Testis (tissue), 2 donors: ENCODE measurements at regions not wholly inside any gene's neighbourhood (a gene's known extent, or its start where the extent isn't known, plus 50 kb on each side); places are given as distances from the start of the nearest gene placed in this dataset.

ENCODE experiments used
- DNase-seq: peaks from one replicate; pipeline ENCODE4 v3.0.0-alpha.2; 2019
- H3K27ac ChIP-seq, 2 donors: fragments of 200-600 bp; sonication (generic); one replicate each; pipeline ENCODE4 v1.5.1; 2019
- H3K27me3 ChIP-seq: fragments of 200-600 bp; sonication (generic); one replicate; pipeline ENCODE4 v1.5.1; 2019
- H3K36me3 ChIP-seq: fragments of 200-600 bp; sonication (generic); one replicate; pipeline ENCODE4 v1.5.1; 2017; ENCODE audit warnings: low read depth; ENCODE audit errors: missing control alignments
- H3K4me1 ChIP-seq: fragments of 200-600 bp; sonication (generic); one replicate; pipeline ENCODE4 v1.5.1; 2019
- H3K4me3 ChIP-seq, 2 donors: fragments of 200-600 bp; sonication (generic); one replicate each; pipeline ENCODE4 v1.5.1; 2017 to 2019
- H3K9me3 ChIP-seq: fragments of 200-600 bp; sonication (generic); one replicate; pipeline ENCODE4 v1.5.1; 2017
- CTCF ChIP-seq, 3 experiments: fragments of 450-650 bp in 2 of 3; fragments of 200-600 bp in 1 of 3; sonication (generic) in 1 of 3; IDR thresholded peaks; one replicate each; pipeline ENCODE4 v1.5.1; 2016 to 2019; ENCODE audit warnings: antibody characterized with exemption in 3 of 3, mild to moderate bottlenecking in 2 of 3, moderate library complexity in 1 of 3
- POLR2A ChIP-seq: fragments of 450-650 bp; IDR thresholded peaks from one replicate; pipeline ENCODE4 v1.6.1; 2017; ENCODE audit warnings: antibody characterized with exemption, mild to moderate bottlenecking, moderate library complexity
- WGBS, 2 donors: methylation state at CpG; one replicate each; pipeline ENCODE4 v1.1.5; 2018; 5-methylcytosine and 5-hydroxymethylcytosine counted together
- intact Hi-C: fragments of 100-400 bp; cut with DNase I; formaldehyde crosslinking; loops from one replicate; pipeline ENCODE4 v1.15.1; 2023; ENCODE audit warnings: low total_unique reads

GRCh38 chr14:56733396-56733795, 76.9 kb downstream of the OTX2 start:
- no peaks in the 10 kb centered on the region for H3K36me3 ChIP-seq
- no peak for DNase-seq
- H3K27ac ChIP-seq: no peak overlapping the region
- no peak for TF ChIP-seq POLR2A
- no peak for TF ChIP-seq CTCF (IDR thresholded peaks at IDR 0.05)
- H3K4me3 ChIP-seq: no peak overlapping the region
- intact Hi-C loops: no loop called here
- H3K9me3 ChIP-seq: no peaks in the 10 kb centered on the region
- no peaks in the 10 kb centered on the region for H3K27me3 ChIP-seq
- 46 to 50% methylated on average over 7 of the region's 7 CpGs for WGBS, 2 donors
- no peaks in the 10 kb centered on the region for H3K4me1 ChIP-seq

DNA sequence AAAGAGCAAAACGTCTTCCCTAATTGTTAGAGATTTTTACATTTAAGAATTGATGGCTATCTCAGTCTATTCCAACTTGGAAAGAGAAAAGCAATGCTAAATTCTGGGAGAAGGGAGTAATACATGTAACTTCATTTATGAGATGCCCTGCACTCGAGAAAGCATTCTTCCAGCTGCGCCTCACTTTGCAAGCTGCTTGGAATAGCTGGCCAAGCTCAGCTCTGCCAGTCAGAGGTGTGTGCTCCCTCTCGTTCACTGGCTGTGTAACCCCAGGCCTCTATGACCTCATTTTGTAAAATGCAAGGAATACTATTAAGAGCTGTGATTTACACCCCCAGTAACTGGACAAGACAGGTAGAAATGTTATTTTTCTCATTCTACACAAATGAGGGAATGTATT, 79.1 kb downstream of the OTX2 start:
- intact Hi-C loops: no loop called here
- H3K9me3 ChIP-seq: no peaks in the 10 kb centered on the region
- no peaks in the 10 kb centered on the region for H3K4me1 ChIP-seq
- H3K4me3 ChIP-seq: no peak overlapping the region
- H3K36me3 ChIP-seq: no peaks in the 10 kb centered on the region
- WGBS, 2 donors: 37 to 42% methylated on average over 4 of the region's 4 CpGs
- no peaks in the 10 kb centered on the region for H3K27me3 ChIP-seq
- DNase-seq: no peak
- no peak overlapping the region for H3K27ac ChIP-seq
- no peak for TF ChIP-seq CTCF (IDR thresholded peaks at IDR 0.05)
- TF ChIP-seq POLR2A: no peak

DNA sequence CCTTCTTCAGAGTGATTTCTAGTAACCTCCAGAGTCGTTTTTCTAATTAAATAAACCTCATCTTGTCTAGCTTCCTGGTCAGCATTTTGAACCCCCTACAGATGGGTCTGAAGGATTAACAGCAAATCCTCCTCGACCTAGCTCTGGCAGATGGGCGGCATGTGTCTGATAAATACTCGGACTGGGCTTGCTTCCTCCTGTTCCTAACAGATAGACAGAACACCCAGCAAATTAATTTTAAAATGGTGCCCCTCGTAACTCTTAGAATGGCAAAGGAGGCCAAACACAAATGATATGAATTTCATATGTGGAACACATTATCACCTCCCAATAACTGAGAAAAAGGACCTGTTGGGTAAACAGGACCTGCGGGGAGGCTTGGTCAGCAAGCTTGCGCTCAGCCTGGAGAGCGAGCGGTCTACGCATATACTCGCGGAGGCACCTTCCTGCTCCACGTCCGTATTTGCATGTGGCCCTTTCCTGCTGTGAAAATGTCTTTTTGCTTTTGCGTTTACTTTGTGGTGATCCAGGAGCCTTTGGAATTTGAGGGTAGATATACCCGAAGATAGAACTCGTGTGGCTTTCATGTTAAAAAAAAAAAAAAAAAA, 79.6 kb downstream of the OTX2 start:
- WGBS, 2 donors: 16 to 27% methylated on average over 17 of the region's 17 CpGs
- Histone ChIP-seq H3K9me3 (no peaks in the 10 kb centered on the region), H3K4me1 (no peaks in the 10 kb centered on the region), H3K36me3 (no peaks in the 10 kb centered on the region), H3K4me3 (no peak overlapping the region), H3K27ac (no peak overlapping the region), H3K27me3 (no peaks in the 10 kb centered on the region)
- intact Hi-C loops: no loop called here
- no peak for DNase-seq
- TF ChIP-seq POLR2A (no peak), CTCF (IDR thresholded peaks at IDR 0.05) (no peak)

- DNase-seq: no peak
- TF ChIP-seq POLR2A (no peak), CTCF (IDR thresholded peaks at IDR 0.05) (no peak)
- Histone ChIP-seq H3K4me1 (no peaks in the 10 kb centered on the region), H3K27me3 (no peaks in the 10 kb centered on the region), H3K27ac (no peak overlapping the region), H3K36me3 (no peaks in the 10 kb centered on the region), H3K9me3 (no peaks in the 10 kb centered on the region), H3K4me3 (no peak overlapping the region)
- 33 to 69% methylated on average over 1 of the region's 1 CpG for WGBS, 2 donors
- intact Hi-C loops: no loop called here
Observed at GRCh38 chr14:56724013-56724412, 86.3 kb downstream of the OTX2 start.

GRCh38 chr14:56723418-56723817, 86.9 kb downstream of the OTX2 start:
- no peak for DNase-seq
- Histone ChIP-seq H3K36me3 (no peaks in the 10 kb centered on the region), H3K4me3 (no peak overlapping the region), H3K27ac (no peak overlapping the region), H3K9me3 (no peaks in the 10 kb centered on the region), H3K27me3 (no peaks in the 10 kb centered on the region), H3K4me1 (no peaks in the 10 kb centered on the region)
- TF ChIP-seq POLR2A (no peak), CTCF (IDR thresholded peaks at IDR 0.05) (no peak)
- intact Hi-C loops: no loop called here
